Skeletal muscle cell (primary cell): ENCODE measurements at regions not wholly inside any gene's neighbourhood (a gene's known extent, or its start where the extent isn't known, plus 50 kb on each side); places are given as distances from the start of the nearest gene placed in this dataset.

ENCODE experiments used
- DNase-seq: peaks from one replicate; pipeline ENCODE4 v3.0.0-alpha.2; 2010; ENCODE audit warnings: low read depth
- H3K4me3 ChIP-seq: 2 replicates; pipeline ENCODE4 v1.5.1; 2011; ENCODE audit warnings: low read depth, mild to moderate bottlenecking, control low read depth, low read length, moderate library complexity

- DNase-seq: no peak
- H3K4me3 ChIP-seq: no peak overlapping the region
These were observed 412.3 kb downstream of the PDGFC start for GRCh38 chr4:156559346-156559745.

- no peak for DNase-seq
- H3K4me3 ChIP-seq: no peak overlapping the region
These were observed 413.1 kb downstream of the PDGFC start for GRCh38 chr4:156558373-156559025.

- DNase-seq: no peak
- no peak overlapping the region for H3K4me3 ChIP-seq
These were observed 413.7 kb downstream of the PDGFC start for GRCh38 chr4:156557920-156558319.

- DNase-seq: no peak
- no peak overlapping the region for H3K4me3 ChIP-seq
These were observed 415.3 kb downstream of the PDGFC start for GRCh38 chr4:156556336-156556735.

DNA sequence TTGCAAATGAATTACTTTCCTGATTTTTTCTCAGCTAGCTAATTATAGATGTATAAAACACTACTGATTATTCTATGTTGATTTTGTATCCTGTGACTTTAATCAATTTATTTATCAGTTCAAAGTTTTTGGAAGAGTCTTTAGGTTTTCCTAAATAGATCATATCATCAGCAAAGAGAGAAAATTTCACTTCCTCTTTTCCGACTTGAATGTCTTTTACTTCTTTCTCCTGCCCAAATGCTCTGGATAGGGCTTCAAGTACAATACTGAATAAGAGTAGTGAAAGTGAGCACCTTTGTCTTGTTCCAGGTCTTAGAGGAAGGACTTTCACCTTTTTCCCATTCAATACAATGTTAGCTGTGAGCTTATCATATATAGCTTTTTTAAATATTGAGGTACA lies 417.9 kb downstream of the PDGFC start:
- H3K4me3 ChIP-seq: no peak overlapping the region
- DNase-seq: no peak

GRCh38 chr4:156547891-156548290 lies 423.7 kb downstream of the PDGFC start:
- no peak for DNase-seq
- H3K4me3 ChIP-seq: no peak overlapping the region

- no peak overlapping the region for H3K4me3 ChIP-seq
- DNase-seq: peak; percentile 87
These were observed 424.2 kb downstream of the PDGFC start for GRCh38 chr4:156547439-156547838.

DNA sequence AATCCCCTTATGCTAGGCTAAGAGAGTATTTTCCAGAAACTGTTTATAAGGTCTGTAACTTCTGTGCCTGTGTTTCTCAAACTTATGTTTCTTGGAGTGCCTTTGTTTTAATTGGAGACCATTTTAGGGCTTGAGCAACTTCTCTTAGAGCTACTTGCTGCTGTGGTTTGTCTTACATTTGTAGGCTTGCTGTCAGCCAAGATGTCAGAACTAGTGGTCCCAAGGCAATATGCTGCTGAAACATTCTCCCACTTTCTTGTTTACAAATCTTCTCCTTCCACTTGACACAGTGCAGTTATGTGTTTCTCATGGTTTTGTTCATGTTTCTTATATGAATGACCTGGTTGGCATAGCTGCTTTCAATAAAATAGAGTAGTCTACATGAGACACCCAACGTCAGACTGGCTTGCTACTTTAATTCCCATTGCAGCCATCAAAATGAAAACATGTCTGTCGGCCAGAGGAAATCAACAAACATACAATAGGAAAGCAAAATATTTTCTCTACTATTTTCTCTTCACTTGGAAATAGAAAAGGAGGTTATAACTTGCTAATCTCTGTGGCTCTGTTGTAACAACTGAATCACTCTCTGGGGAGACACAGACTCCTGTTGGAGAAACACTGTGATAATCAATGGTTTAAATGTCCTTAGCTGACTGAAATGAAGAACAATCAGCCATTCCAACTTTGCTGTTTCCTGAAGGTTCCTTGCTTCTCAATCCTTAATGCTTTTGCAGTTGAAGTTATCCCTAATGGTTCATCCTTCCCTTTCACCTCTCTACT lies 426.4 kb downstream of the PDGFC start:
- no peak overlapping the region for H3K4me3 ChIP-seq
- peak; percentile 87 for DNase-seq

- H3K4me3 ChIP-seq: no peak overlapping the region
- DNase-seq: no peak
These were observed 432.2 kb downstream of the PDGFC start for GRCh38 chr4:156539376-156539775.

GRCh38 chr4:156538651-156539257 lies 432.8 kb downstream of the PDGFC start:
- no peak for DNase-seq
- H3K4me3 ChIP-seq: no peak overlapping the region

DNA sequence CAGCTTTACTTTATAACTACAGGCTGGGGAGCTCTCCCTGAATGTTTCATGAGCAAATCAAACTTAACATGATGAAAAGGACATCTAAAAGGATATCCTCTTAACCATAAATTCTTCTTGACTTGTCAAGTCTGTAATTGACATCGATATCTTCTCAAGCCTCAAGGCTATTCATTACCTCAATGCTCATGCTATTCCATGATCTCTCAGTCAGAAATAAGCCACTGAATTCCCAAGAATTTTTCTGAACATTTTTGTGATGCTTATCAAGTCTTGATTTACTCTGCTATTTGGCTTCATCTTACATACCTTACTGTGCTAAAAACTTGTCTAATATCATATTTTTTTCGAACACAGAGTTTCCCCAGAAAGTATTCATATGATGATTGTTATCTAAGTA lies 433.4 kb downstream of the PDGFC start:
- no peak for DNase-seq
- no peak overlapping the region for H3K4me3 ChIP-seq

GRCh38 chr4:156537286-156537685 lies 434.3 kb downstream of the PDGFC start:
- DNase-seq: no peak
- H3K4me3 ChIP-seq: no peak overlapping the region

DNA sequence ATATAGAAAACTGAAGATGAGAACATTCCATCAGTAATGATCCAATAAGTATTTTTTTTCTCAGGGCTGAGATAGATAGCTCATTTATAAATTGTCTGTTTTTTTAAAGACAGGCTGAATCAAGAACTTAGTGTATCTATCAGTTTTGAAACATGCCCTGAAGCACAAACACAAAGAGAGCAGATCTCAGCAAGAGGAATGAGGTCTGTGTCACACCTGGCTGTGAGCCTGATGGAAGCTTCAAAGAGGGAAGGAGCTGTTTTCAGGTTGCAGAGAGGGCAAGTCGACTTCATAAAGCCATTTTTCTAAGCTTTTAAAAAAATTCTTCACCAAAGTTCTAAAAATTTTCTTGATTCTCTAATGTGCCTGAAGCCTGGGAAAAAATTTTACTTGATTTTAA lies 434.9 kb downstream of the PDGFC start:
- DNase-seq: no peak
- no peak overlapping the region for H3K4me3 ChIP-seq

DNA sequence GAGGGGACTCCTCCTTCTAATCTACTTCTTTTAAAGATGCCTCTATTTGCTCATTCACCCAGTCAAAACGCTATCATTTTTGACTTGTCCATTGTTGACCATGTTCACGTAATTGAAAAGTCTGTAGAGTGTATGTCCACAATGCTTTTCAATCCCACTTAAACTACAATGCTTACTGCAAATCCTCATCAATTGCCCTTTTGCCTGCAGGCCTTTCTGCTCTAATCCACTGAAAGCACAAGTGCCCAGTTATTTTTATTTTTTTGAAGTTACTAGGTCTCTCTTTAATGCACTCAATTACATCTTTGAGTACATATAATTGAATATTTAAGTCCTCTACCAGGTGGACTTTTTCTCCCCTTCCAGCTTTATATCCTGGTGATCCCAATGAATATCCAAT lies 437.4 kb downstream of the PDGFC start:
- DNase-seq: no peak
- no peak overlapping the region for H3K4me3 ChIP-seq

- no peak overlapping the region for H3K4me3 ChIP-seq
- no peak for DNase-seq
These were observed 443.4 kb downstream of the PDGFC start for GRCh38 chr4:156528216-156528615.

DNA sequence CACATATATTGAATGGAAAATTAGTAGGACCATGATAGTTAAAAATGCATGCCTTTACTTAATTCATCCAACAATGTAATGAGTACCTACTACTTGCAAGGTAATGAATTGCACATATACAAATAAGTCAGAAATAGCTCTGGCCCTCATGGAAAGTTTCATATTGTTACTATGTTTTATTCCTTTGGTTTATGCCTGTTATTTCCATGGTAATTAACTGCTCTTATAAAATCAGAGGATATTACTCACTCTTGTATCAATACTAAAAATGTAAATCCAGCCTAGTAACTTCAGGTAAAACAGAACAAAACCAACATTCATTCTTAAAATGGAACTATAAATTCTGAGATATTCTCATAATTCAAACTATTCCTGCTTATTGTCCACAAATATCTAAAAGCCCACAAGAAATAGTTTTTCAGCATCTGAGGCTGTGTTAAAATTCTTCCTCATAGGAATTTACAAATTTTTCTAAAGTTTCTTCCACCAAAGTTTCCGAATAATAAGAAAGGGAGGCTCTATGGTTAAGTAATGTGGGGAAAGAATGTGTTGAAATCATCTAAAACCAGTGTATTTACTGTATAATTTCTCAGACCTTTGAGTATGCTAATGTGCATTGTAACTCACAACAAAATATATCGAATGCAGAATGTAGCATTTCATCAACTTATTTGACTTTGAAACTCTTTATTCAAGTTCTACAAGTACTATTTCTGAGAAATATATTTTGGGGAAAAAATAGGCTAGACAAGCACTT lies 444.2 kb downstream of the PDGFC start:
- no peak overlapping the region for H3K4me3 ChIP-seq
- no peak for DNase-seq

DNA sequence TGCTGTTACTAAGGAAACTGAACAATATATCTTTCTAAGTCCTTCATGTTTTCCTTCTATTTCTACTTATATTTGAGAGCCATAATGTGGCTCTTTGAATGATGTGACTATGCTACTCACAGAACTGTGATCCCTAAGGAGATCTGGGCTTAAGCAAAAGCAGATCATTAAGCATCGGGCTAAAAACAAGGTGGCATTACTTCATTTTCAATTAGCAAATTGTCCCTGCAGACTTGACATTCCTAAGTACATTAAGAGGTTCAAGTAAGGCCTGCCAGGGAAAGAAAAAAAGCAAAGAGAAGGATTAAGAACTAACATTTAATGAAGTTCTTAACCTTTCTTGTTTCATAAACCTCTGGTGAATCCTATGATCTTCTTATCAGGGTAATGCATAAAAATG lies 447.6 kb downstream of the PDGFC start:
- no peak overlapping the region for H3K4me3 ChIP-seq
- no peak for DNase-seq

DNA sequence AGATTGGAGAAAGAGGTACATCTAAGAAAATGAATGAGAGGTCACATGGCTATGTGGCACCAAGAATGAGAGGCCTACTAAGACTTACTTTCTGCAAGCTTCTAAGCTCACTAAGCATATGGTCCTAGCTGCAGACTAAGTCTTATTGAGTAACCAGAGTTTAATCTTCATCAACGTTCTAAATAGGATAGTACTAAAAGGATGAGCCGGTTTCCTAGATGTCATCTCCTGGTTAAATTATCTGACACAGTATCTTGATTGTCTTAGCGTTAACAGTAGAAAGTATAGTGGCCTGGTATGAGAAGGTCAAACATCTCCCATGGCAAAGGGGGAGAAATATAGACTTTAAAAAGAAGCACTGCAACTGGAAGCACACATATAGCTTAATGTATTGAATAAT lies 448.1 kb downstream of the PDGFC start:
- no peak for DNase-seq
- no peak overlapping the region for H3K4me3 ChIP-seq

GRCh38 chr4:156521631-156522030 lies 450.0 kb downstream of the PDGFC start:
- H3K4me3 ChIP-seq: no peak overlapping the region
- DNase-seq: no peak

GRCh38 chr4:156517956-156518355 lies 453.6 kb downstream of the PDGFC start:
- no peak overlapping the region for H3K4me3 ChIP-seq
- DNase-seq: no peak
